ENCODE measurements at regions not wholly inside any gene's neighbourhood (a gene's known extent, or its start where the extent isn't known, plus 50 kb on each side); places are given as distances from the start of the nearest gene placed in this dataset.

- in situ Hi-C loops (cut with MboI) (no loop called here), intact Hi-C loops (cut with micrococcal nuclease) (no loop called here)
- Histone ChIP-seq H3K27me3 (ENCODE audit: control insufficient read depth in 2 of 2, insufficient read depth in 2 of 2, low read length in 2 of 2) (no peaks in the 10 kb centered on the region), H3K4me2 (ENCODE audit: insufficient read depth, low read length) (no peak overlapping the region), H3K79me2 (ENCODE audit: control insufficient read depth, insufficient read depth, low read length) (no peaks in the 10 kb centered on the region), H3K4me3 (no peak overlapping the region), H3K4me1 (replicated peaks in 1 of 2; ENCODE audit: control insufficient read depth in 2 of 2, insufficient read depth in 2 of 2, low read length in 2 of 2) (no peaks in the 10 kb centered on the region), H3K9me1 (ENCODE audit: control insufficient read depth, insufficient read depth, low read length) (no peaks in the 10 kb centered on the region), H3K9ac (ENCODE audit: insufficient read depth in 1 of 2, low read depth in 2 of 2, low read length in 2 of 2) (no peak overlapping the region), H3K36me3 (ENCODE audit: control insufficient read depth, insufficient read depth, low read length) (no peaks in the 10 kb centered on the region), H2AFZ (ENCODE audit: low read depth, low read length) (no peak overlapping the region), H3K9me3 (replicated peaks; ENCODE audit: control insufficient read depth, insufficient read depth, low read depth, low read length) (no peaks in the 10 kb centered on the region), H4K20me1 (replicated peaks; ENCODE audit: control insufficient read depth, insufficient read depth, low read length) (no peaks in the 10 kb centered on the region), H3K27ac (ENCODE audit: extremely low read depth, low read depth, low read length) (no peak overlapping the region)
- POLR2A ChIA-PET, result no interaction called here
- FAIRE-seq (no peak), DNase-seq (ENCODE audit: extremely low read depth in 1 of 4, low spot score in 3 of 4) (no peak), ATAC-seq (no peak)
- no TSS peak for BruUV-seq (replicated peaks)
- WGBS (ENCODE audit: insufficient coverage, low coverage, missing lambda C conversion rate), result 2% methylated on average over 4 of the region's 4 CpGs
- CTCF ChIA-PET (ENCODE audit: low intra/inter-chr PET ratio), result no interaction called here
- TF ChIP-seq HDAC1 (IDR thresholded peaks at IDR 0.05) (no peak), POU5F1 (IDR thresholded peaks at IDR 0.05; ENCODE audit: borderline replicate concordance, low read depth, low read length, partially characterized antibody) (no peak), SIN3A (IDR thresholded peaks at IDR 0.05; ENCODE audit: borderline replicate concordance in 2 of 2, control insufficient read depth in 1 of 2, low read depth in 2 of 2, low read length in 2 of 2) (no peak), THRA (IDR thresholded peaks at IDR 0.05) (no peak), MYC (IDR thresholded peaks at IDR 0.05; ENCODE audit: low read depth, low read length) (no peak), MYC (CRISPR knock-in tag; IDR thresholded peaks at IDR 0.05; ENCODE audit: borderline replicate concordance, low read depth) (no peak), CEBPZ (IDR thresholded peaks at IDR 0.05; ENCODE audit: borderline replicate concordance, low read depth, low read length) (no peak), GABPB2 (CRISPR knock-in tag; conservative IDR thresholded peaks at IDR 0.05) (no peak), MCM7 (IDR thresholded peaks at IDR 0.05) (no peak), SRF (CRISPR knock-in tag; IDR thresholded peaks at IDR 0.05) (no peak), ZC3H4 (CRISPR knock-in tag; IDR thresholded peaks at IDR 0.05; ENCODE audit: borderline replicate concordance) (no peak), RBM17 (IDR thresholded peaks at IDR 0.05; ENCODE audit: borderline replicate concordance, low read depth, low read length) (no peak), CLOCK (CRISPR knock-in tag; IDR thresholded peaks at IDR 0.05; ENCODE audit: borderline replicate concordance) (no peak)
- TF ChIP-seq, protein P1, sequence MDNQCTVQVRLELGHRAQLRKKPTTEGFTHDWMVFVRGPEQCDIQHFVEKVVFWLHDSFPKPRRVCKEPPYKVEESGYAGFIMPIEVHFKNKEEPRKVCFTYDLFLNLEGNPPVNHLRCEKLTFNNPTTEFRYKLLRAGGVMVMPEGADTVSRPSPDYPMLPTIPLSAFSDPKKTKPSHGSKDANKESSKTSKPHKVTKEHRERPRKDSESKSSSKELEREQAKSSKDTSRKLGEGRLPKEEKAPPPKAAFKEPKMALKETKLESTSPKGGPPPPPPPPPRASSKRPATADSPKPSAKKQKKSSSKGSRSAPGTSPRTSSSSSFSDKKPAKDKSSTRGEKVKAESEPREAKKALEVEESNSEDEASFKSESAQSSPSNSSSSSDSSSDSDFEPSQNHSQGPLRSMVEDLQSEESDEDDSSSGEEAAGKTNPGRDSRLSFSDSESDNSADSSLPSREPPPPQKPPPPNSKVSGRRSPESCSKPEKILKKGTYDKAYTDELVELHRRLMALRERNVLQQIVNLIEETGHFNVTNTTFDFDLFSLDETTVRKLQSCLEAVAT (IDR thresholded peaks at IDR 0.05), result no peak
Measured at GRCh38 chr18:60295674-60296073, 76.9 kb downstream of the MC4R start.

Data from K562 (cell line).